Smooth muscle cell (in vitro differentiated cells): ENCODE measurements at regions not wholly inside any gene's neighbourhood (a gene's known extent, or its start where the extent isn't known, plus 50 kb on each side); places are given as distances from the start of the nearest gene placed in this dataset.

Experiments used
- DNase-seq: peaks from one replicate; lab custom pipeline; 2025; ENCODE audit not compliant: unreplicated experiment; lab: John Stamatoyannopoulos, UW
- H2AFZ ChIP-seq: fragments of 200-600 bp; sonication (generic); 2 replicates; pipeline ENCODE4 v1.6.0; 2016; ENCODE audit warnings: antibody characterized with exemption, low read depth, mild to moderate bottlenecking
- H3F3A ChIP-seq: fragments of 200-600 bp; sonication (generic); 2 replicates; pipeline ENCODE4 v1.6.0; 2017; ENCODE audit warnings: antibody characterized with exemption, low read depth
- H3K27ac ChIP-seq: fragments of 200-600 bp; sonication (generic); 2 replicates; pipeline ENCODE4 v1.5.1; 2016; ENCODE audit warnings: low read depth, mild to moderate bottlenecking
- H3K27me3 ChIP-seq: fragments of 200-600 bp; sonication (generic); 2 replicates; pipeline ENCODE4 v1.6.1; 2016; ENCODE audit warnings: low read depth, mild to moderate bottlenecking
- H3K36me3 ChIP-seq: fragments of 200-600 bp; sonication (generic); 2 replicates; pipeline ENCODE4 v1.5.1; 2016; ENCODE audit warnings: low read depth
- H3K4me1 ChIP-seq: fragments of 200-600 bp; sonication (generic); 2 replicates; pipeline ENCODE4 v1.5.1; 2016; ENCODE audit warnings: low read depth
- H3K4me2 ChIP-seq: fragments of 200-600 bp; sonication (generic); 2 replicates; pipeline ENCODE4 v1.6.0; 2016; ENCODE audit warnings: mild to moderate bottlenecking
- H3K4me3 ChIP-seq: fragments of 200-600 bp; sonication (generic); 2 replicates; pipeline ENCODE4 v1.5.1; 2016; ENCODE audit warnings: mild to moderate bottlenecking
- H3K79me2 ChIP-seq: fragments of 200-600 bp; sonication (generic); 2 replicates; pipeline ENCODE4 v1.6.0; 2016; ENCODE audit warnings: low read depth, mild to moderate bottlenecking
- H3K9ac ChIP-seq: fragments of 200-600 bp; sonication (generic); 2 replicates; pipeline ENCODE4 v1.6.0; 2016; ENCODE audit warnings: low read depth
- H3K9me3 ChIP-seq: fragments of 200-600 bp; sonication (generic); replicated peaks from 2 replicates; pipeline ENCODE4 v1.5.1; 2016; ENCODE audit warnings: low read depth
- H4K20me1 ChIP-seq: fragments of 200-600 bp; sonication (generic); 2 replicates; pipeline ENCODE4 v1.6.0; 2016; ENCODE audit warnings: low read depth
- CTCF ChIP-seq: fragments of 200-600 bp; sonication (generic); IDR thresholded peaks from 2 replicates; pipeline ENCODE4 v1.5.1; 2017; ENCODE audit warnings: borderline replicate concordance, mild to moderate bottlenecking, antibody characterized with exemption; ENCODE audit not compliant: insufficient read depth, poor library complexity, severe bottlenecking
- WGBS: methylation state at CpG from one replicate; pipeline ENCODE4 v1.1.7; 2016; ENCODE audit warnings: low lambda C conversion rate; 5-methylcytosine and 5-hydroxymethylcytosine counted together

GRCh38 chr12:83979785-83980184 lies 932.8 kb downstream of the SLC6A15 start:
- Histone ChIP-seq H3K27ac (no peak overlapping the region), H2AFZ (no peak overlapping the region), H3K4me2 (no peak overlapping the region), H3K4me1 (no peaks in the 10 kb centered on the region), H3F3A (no peaks in the 10 kb centered on the region), H3K36me3 (no peaks in the 10 kb centered on the region), H3K9ac (no peak overlapping the region), H3K27me3 (no peaks in the 10 kb centered on the region), H3K9me3 (no peaks in the 10 kb centered on the region), H3K4me3 (no peak overlapping the region), H3K79me2 (no peaks in the 10 kb centered on the region), H4K20me1 (no peaks in the 10 kb centered on the region)
- TF ChIP-seq CTCF, result no peak
- DNase-seq, result no peak
- 96% methylated on average over 2 of the region's 2 CpGs for WGBS

GRCh38 chr12:83971781-83972180 lies 940.8 kb downstream of the SLC6A15 start:
- H3K4me3 ChIP-seq, result no peak overlapping the region
- DNase-seq, result no peak
- H3K27me3 ChIP-seq, result no peaks in the 10 kb centered on the region
- no peaks in the 10 kb centered on the region for H3K79me2 ChIP-seq
- no peaks in the 10 kb centered on the region for H3K9me3 ChIP-seq
- no peak for TF ChIP-seq CTCF
- no peak overlapping the region for H2AFZ ChIP-seq
- H4K20me1 ChIP-seq, result no peaks in the 10 kb centered on the region
- no peak overlapping the region for H3K9ac ChIP-seq
- H3K4me1 ChIP-seq, result no peaks in the 10 kb centered on the region
- H3F3A ChIP-seq, result no peaks in the 10 kb centered on the region
- H3K4me2 ChIP-seq, result no peak overlapping the region
- H3K27ac ChIP-seq, result no peak overlapping the region
- no peaks in the 10 kb centered on the region for H3K36me3 ChIP-seq
- WGBS, result 80% methylated on average over 3 of the region's 3 CpGs

- no peaks in the 10 kb centered on the region for H3K9me3 ChIP-seq
- no peaks in the 10 kb centered on the region for H3K79me2 ChIP-seq
- no peaks in the 10 kb centered on the region for H3F3A ChIP-seq
- no peaks in the 10 kb centered on the region for H3K4me1 ChIP-seq
- no peak for DNase-seq
- no peak overlapping the region for H3K4me2 ChIP-seq
- H3K9ac ChIP-seq, result no peak overlapping the region
- no peaks in the 10 kb centered on the region for H3K27me3 ChIP-seq
- no peak overlapping the region for H2AFZ ChIP-seq
- no peaks in the 10 kb centered on the region for H3K36me3 ChIP-seq
- no peak for TF ChIP-seq CTCF
- no peak overlapping the region for H3K27ac ChIP-seq
- 83% methylated on average over 1 of the region's 1 CpG for WGBS
- H4K20me1 ChIP-seq, result no peaks in the 10 kb centered on the region
- H3K4me3 ChIP-seq, result no peak overlapping the region
These were observed 951.8 kb downstream of the SLC6A15 start for GRCh38 chr12:83960767-83961166.

GRCh38 chr12:83958997-83959396 lies 953.6 kb downstream of the SLC6A15 start:
- no peaks in the 10 kb centered on the region for H4K20me1 ChIP-seq
- no peak for TF ChIP-seq CTCF
- WGBS, result 85% methylated on average over 2 of the region's 2 CpGs

More at GRCh38 chr12:83958997-83959396, 953.6 kb downstream of the SLC6A15 start:
- H3K79me2 ChIP-seq, result no peaks in the 10 kb centered on the region
- H3K27me3 ChIP-seq, result no peaks in the 10 kb centered on the region
- H3K36me3 ChIP-seq, result no peaks in the 10 kb centered on the region
- no peak for DNase-seq
- peaks cover 3% of the 10 kb centered on the region for H3K4me1 ChIP-seq
- no peaks in the 10 kb centered on the region for H3K9me3 ChIP-seq
- H3K9ac ChIP-seq, result no peak overlapping the region
- H3F3A ChIP-seq, result no peaks in the 10 kb centered on the region
- H3K4me2 ChIP-seq, result no peak overlapping the region
- no peak overlapping the region for H2AFZ ChIP-seq
- no peak overlapping the region for H3K4me3 ChIP-seq
- H3K27ac ChIP-seq, result no peak overlapping the region
